HUES64 (cell line): ENCODE measurements at regions not wholly inside any gene's neighbourhood (a gene's known extent, or its start where the extent isn't known, plus 50 kb on each side); places are given as distances from the start of the nearest gene placed in this dataset.
A peak's percentile ranks its signal among the peaks of the same experiment; 100 is the strongest.
"Not testable (repeated sequence)": the region's sequence is repeated elsewhere in the genome, so short reads cannot be mapped to it uniquely, and the experiment has no call there.

ENCODE experiments used
- H3K27ac ChIP-seq: 2 replicates; pipeline ENCODE4 v1.7.0; 2013; ENCODE audit warnings: low read depth, low read length, inconsistent platforms
- H3K27me3 ChIP-seq: 2 replicates; pipeline ENCODE4 v1.6.1; 2013; ENCODE audit warnings: mild to moderate bottlenecking, low read length; ENCODE audit not compliant: insufficient read depth
- H3K36me3 ChIP-seq: 2 replicates; pipeline ENCODE4 v1.6.1; 2013; ENCODE audit warnings: mild to moderate bottlenecking, low read length; ENCODE audit not compliant: insufficient read depth
- H3K4me1 ChIP-seq: 2 replicates; pipeline ENCODE4 v1.6.1; 2013; ENCODE audit warnings: mild to moderate bottlenecking, low read length, moderate library complexity; ENCODE audit not compliant: insufficient read depth
- H3K4me3 ChIP-seq: 2 replicates; pipeline ENCODE4 v1.5.1; 2013; ENCODE audit warnings: mild to moderate bottlenecking, low read length, moderate library complexity
- H3K9ac ChIP-seq: 2 replicates; pipeline ENCODE4 v1.6.1; 2013; ENCODE audit warnings: mild to moderate bottlenecking, low read depth, low read length
- H3K9me3 ChIP-seq: 2 replicates; pipeline ENCODE4 v1.6.1; 2013; ENCODE audit warnings: low read depth, low read length; ENCODE audit not compliant: insufficient read depth
- WGBS: fragments of 150-250, 120-280 bp; methylation state at CpG from one replicate; pipeline ENCODE4 v1.1.7; 2013; ENCODE audit warnings: missing lambda C conversion rate; 5-methylcytosine and 5-hydroxymethylcytosine counted together

DNA sequence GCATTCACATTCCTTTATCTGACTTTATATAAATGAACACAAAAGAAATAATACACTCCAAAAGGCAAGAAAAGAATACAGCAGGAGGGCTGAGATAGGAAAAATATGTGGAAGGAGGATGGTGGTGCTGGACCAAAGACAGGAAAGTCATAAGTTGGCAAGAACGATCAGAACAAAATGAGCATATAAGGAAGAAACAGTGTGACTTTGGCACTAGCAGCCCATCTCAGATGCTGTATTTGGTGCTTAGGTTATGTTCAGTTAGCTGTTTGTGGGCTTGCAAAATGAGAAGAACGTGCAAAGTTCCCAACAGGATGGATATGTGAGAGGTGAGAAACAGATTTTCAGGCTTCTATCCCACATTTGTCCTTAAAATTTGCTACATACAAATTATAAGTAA is 719.8 kb upstream of the ADGRL4 start:
- Histone ChIP-seq H3K4me3 (no peak overlapping the region), H3K9ac (no peak overlapping the region), H3K36me3 (no peaks in the 10 kb centered on the region), H3K27ac (no peak overlapping the region), H3K27me3 (no peaks in the 10 kb centered on the region), H3K4me1 (peaks cover 9% of the 10 kb centered on the region; the same call in 1 of the 2 replicates), H3K9me3 (no peaks in the 10 kb centered on the region)
- WGBS = 79% methylated on average over 2 of the region's 2 CpGs

DNA sequence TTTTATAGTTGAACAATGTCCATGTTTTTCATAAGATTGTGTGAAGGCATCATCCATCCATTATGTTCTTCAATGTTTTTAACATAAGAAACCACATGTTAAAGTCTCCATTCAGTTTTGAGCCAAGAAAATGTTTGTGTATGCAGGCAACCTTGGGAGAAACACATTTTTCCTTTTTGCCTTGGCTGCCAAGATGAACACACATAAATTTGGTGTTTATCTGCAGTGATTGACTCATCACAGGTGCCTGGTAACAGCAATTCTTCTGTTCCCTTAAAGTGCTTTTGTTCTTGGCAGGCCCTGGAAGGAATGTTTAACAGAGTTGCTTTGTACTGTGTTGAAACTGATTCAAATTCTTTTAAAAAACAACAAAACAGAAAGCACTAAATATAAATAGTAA is 709.9 kb upstream of the ADGRL4 start:
- 0 out of 2 replicates have a peak, but pooled peaks cover 3% of the 10 kb centered on the region for H3K36me3 ChIP-seq
- peaks cover 12% of the 10 kb centered on the region for H3K9me3 ChIP-seq
- no peaks in the 10 kb centered on the region for H3K27me3 ChIP-seq
- H3K4me1 ChIP-seq = peaks cover 20% of the 10 kb centered on the region
- H3K9ac ChIP-seq = no peak overlapping the region
- peak overlapping the region; percentile 61 for H3K27ac ChIP-seq
- no peak overlapping the region for H3K4me3 ChIP-seq

DNA sequence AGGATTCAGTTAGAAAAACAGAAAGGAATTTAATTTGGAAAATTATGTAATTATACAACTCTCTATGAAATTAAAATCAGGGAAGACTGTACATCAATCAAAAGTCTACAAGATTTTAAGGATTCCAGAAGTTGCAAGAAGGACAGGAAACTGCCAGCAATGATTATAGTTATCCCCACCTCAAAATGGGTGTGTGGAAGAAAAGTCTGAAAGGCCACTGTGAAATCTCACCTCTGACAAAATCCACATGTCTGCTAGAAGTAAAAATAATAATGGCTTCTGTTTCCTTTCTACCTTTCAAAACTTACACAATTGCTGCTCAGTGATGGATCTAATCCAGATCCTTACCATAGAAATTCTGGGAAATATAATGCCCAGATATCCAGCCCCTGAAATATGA is 708.1 kb upstream of the ADGRL4 start:
- H3K36me3 ChIP-seq = 0 out of 2 replicates have a peak, but pooled peaks cover 3% of the 10 kb centered on the region
- H3K9ac ChIP-seq = no peak overlapping the region
- H3K27ac ChIP-seq = no peak overlapping the region
- peaks cover 12% of the 10 kb centered on the region for H3K9me3 ChIP-seq
- peaks cover 20% of the 10 kb centered on the region for H3K4me1 ChIP-seq
- H3K27me3 ChIP-seq = no peaks in the 10 kb centered on the region
- no peak overlapping the region for H3K4me3 ChIP-seq

DNA sequence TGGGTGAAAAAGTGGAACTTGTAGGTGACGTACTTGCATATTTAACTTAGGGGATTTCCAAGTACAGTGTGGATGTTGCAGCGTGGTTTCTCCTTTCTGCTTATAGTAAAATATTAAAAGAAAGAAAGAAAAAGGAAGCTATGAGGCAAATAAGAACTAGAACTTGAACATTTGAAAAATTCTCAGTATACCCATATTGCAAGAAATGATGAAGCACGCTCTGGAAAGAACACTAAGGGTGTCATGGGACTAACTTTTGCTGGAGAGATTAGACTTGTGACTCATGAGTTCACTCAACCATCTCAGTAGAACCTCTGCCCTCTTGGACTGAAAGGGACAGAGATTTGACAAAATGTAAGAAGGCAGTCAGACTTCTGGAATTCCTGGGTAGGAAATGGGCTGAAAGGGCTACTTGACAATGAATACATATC is 704.5 kb upstream of the ADGRL4 start:
- WGBS = 62% methylated on average over 3 of the region's 3 CpGs
- no peak overlapping the region for H3K27ac ChIP-seq

DNA sequence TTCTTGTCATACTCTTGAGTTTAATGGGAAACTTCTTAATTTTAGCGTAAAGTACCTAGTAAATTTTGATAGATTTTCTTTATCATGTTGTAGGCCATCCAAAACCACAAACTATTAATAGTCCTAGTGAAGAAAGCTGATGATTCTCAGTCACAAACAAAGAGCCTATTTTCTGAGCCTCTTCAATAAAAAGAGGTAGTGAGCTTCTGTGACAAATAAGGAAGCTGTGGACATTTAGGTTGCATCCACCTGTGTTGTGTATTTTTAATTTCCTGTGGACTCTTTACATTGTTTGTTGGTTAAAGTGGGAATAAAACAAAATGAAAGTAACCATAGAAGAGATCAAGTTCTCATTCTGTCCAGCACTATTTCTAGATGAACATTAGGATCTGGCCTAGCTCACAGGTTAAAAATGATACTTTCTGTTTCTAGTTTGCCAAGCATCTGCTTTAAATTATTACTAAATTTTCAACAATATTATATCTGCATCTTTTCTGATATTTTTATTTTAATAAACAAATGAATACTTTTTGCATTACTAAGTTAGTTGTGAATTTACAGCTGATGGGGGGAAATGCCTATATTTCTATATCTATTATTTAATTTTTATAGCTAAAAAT is 702.2 kb upstream of the ADGRL4 start:
- Histone ChIP-seq H3K4me1 (no peaks in the 10 kb centered on the region), H3K9me3 (no peaks in the 10 kb centered on the region), H3K27me3 (no peaks in the 10 kb centered on the region), H3K27ac (no peak overlapping the region), H3K9ac (no peak overlapping the region), H3K4me3 (no peak overlapping the region), H3K36me3 (no peaks in the 10 kb centered on the region)
- 100% methylated on average over 1 of the region's 1 CpG for WGBS

More for the DNA sequence above, 704.5 kb upstream of the ADGRL4 start:
- H3K4me1 ChIP-seq = peaks cover 4% of the 10 kb centered on the region
- no peaks in the 10 kb centered on the region for H3K9me3 ChIP-seq
- H3K9ac ChIP-seq = no peak overlapping the region
- no peaks in the 10 kb centered on the region for H3K36me3 ChIP-seq
- H3K4me3 ChIP-seq = no peak overlapping the region
- no peaks in the 10 kb centered on the region for H3K27me3 ChIP-seq

DNA sequence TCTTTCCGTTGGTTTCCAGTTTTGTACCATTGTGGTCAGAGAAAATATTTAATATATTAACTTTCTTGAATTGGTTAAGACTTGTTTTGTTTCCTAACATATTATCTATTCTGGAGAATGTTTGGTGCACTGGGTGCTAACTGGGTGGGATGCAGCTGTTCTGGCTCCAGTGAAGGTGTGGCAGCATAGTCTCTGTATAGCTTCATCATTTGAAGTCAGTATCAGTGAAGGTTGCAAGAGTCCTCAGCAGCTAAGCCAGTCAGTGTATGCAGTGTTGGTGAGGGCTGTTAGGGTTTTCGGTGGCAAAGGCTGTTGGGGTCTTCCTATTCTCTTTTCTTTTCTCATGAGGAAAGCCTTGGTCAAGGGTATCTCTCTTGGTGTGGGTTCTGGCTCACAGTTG is 698.7 kb upstream of the ADGRL4 start:
- WGBS = 94% methylated on average over 1 of the region's 2 CpGs
- H3K9ac ChIP-seq = no peak overlapping the region
- no peaks in the 10 kb centered on the region for H3K27me3 ChIP-seq
- no peak overlapping the region for H3K27ac ChIP-seq
- no peaks in the 10 kb centered on the region for H3K36me3 ChIP-seq
- no peaks in the 10 kb centered on the region for H3K4me1 ChIP-seq
- H3K9me3 ChIP-seq = no peaks in the 10 kb centered on the region
- no peak overlapping the region for H3K4me3 ChIP-seq

DNA sequence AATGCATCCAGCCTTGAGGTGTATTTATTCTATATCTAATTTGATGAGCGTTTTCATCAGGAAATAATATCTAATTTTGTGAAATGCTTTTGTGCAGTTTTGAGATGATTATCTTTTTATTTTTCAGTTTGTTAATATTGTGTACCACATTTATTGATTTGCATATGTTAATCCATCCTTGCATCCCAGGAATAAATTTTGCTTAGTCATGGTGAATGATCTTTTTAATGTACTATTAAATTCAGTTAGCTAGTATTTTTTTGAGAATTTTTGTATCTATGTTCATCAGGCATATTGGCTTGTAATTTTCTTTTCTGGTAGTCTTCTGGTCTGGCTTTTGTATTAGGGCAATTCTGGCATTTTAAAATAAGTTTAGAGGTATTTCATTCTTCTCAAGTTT is 697.5 kb upstream of the ADGRL4 start:
- Histone ChIP-seq H3K36me3 (no peaks in the 10 kb centered on the region), H3K4me1 (no peaks in the 10 kb centered on the region), H3K27me3 (no peaks in the 10 kb centered on the region), H3K9me3 (no peaks in the 10 kb centered on the region), H3K27ac (no peak overlapping the region), H3K9ac (no peak overlapping the region), H3K4me3 (no peak overlapping the region)
- WGBS = 100% methylated on average over 1 of the region's 1 CpG

DNA sequence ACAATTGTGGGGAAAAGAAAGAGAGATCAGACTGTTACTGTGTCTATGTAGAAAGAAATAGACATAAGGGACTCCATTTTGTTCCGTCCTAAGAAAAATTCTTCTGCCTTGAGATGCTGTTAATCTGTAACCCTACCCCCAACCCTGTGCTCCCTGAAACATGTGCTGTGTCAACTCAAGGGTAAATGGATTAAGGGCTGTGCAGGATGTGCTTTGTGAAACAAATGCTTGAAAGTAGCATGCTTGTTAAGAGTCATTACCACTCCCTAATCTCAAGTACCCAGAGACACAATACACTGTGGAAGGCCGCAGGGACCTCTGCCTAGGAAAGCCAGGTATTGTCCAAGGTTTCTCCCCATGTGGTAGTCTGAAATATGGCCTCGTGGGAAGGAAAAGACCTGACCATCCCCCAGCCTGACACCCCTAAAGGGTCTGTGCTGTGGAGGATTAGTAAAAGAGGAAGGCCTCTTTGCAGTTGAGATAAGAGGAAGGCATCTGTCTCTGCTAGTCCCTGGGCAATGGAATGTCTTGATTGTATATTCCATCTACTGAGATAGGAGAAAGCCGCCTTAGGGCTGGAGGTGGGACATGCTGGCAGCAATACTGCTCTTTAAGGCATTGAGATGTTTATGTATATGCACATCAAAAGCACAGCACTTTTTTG is 695.9 kb upstream of the ADGRL4 start:
- H3K9me3 ChIP-seq, H3K4me1 ChIP-seq, H3K9ac ChIP-seq, H3K27me3 ChIP-seq, H3K4me3 ChIP-seq, H3K27ac ChIP-seq, H3K36me3 ChIP-seq: not testable (repeated sequence)
- 25% methylated on average over 4 of the region's 4 CpGs for WGBS

DNA sequence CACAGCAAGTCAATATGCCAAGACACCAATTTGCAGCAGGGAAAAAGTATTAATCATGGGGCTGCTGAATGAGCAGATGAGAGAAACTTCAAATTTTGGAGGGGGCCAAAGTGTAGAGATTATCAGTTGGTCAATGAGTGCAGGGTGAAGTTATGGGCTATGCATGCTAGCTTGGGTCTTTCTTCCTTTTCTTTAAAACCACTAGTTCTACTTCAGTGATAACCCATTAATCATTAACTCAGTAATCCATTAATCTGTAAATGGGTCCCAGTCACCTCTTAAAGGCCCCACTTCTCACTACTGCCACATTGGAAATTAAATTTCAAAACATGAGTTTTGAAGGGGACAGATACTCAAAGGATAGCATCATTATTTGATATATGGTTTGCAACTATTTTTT is 688.6 kb upstream of the ADGRL4 start:
- Histone ChIP-seq H3K36me3 (no peaks in the 10 kb centered on the region), H3K9me3 (no peaks in the 10 kb centered on the region), H3K4me1 (peaks cover 4% of the 10 kb centered on the region; the same call in 1 of the 2 replicates), H3K27ac (no peak overlapping the region), H3K27me3 (no peaks in the 10 kb centered on the region), H3K4me3 (no peak overlapping the region), H3K9ac (no peak overlapping the region)

DNA sequence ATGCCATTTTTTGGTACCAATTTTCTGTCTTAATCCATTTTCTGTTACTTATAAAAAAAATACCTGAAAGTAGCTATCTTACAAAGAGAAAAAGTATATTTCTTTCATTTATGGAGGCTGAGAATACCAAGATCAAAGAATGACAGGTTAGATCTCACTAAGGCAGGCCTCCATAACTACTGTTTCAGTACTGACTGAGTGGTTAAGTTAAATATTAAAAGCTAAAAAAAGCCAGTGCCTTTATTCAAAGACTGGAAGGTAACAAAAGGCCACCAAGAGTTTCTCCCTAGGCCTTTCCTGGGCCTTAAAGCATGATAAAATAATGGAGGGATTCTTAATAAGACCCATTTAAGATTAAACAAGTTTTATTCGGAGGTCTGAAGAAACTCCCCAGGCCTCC is 687.7 kb upstream of the ADGRL4 start:
- Histone ChIP-seq H3K9me3 (no peaks in the 10 kb centered on the region), H3K27me3 (no peaks in the 10 kb centered on the region), H3K27ac (no peak overlapping the region), H3K4me3 (no peak overlapping the region), H3K36me3 (no peaks in the 10 kb centered on the region), H3K9ac (no peak overlapping the region), H3K4me1 (peaks cover 4% of the 10 kb centered on the region; the same call in 1 of the 2 replicates)
- no CpG with 5 or more reads among the region's 1 CpG for WGBS

DNA sequence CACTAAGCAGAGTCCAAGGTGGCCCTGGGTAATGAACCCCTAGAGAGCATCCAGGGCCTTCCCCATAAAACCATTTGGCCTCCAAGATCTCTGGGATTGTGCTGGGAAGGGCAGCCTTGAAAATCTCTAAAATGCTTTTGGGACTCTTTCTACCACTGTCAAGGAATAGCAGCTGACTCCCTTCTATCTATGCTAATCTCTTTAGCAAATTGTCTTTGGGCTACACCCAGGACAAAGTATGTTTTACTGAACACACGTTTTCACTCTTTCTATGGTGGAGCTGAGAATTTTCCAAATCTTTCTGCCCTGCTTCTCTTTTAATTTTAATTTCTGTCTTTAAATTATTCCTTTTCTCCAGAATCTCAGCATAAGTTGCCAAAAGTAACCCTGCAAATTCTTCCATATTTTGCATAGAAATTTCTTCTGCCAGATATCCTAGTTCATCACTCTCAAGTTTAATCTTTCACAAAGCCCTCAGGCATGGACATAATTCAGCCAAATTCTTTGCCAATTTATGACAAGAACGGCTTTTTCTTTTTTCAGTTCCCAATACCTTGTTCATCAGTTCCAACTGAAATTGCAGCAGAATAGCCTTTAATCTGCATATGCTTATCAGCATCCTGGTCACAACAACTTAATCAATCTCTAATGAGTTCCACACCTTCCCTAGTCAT is 687.0 kb upstream of the ADGRL4 start:
- WGBS = 87% methylated on average over 2 of the region's 2 CpGs
- Histone ChIP-seq H3K4me1 (peaks cover 4% of the 10 kb centered on the region; the same call in 1 of the 2 replicates), H3K27me3 (no peaks in the 10 kb centered on the region), H3K27ac (no peak overlapping the region), H3K9ac (no peak overlapping the region), H3K36me3 (no peaks in the 10 kb centered on the region), H3K4me3 (no peak overlapping the region), H3K9me3 (no peaks in the 10 kb centered on the region)
